MG63 (cell line): ENCODE measurements at regions not wholly inside any gene's neighbourhood (a gene's known extent, or its start where the extent isn't known, plus 50 kb on each side); places are given as distances from the start of the nearest gene placed in this dataset.
A peak's percentile ranks its signal among the peaks of the same experiment; 100 is the strongest.

Experiments used
- DNase-seq: peaks from one replicate; pipeline ENCODE4 v3.0.0-alpha.2; 2020
- H3K27me3 ChIP-seq: fragments of 250-450 bp; sonication (Bioruptor Pico); 2 replicates; pipeline ENCODE4 v1.5.1; 2020; ENCODE audit warnings: mild to moderate bottlenecking, moderate library complexity
- H3K36me3 ChIP-seq: fragments of 250-450 bp; sonication (Bioruptor Pico); 2 replicates; pipeline ENCODE4 v1.5.1; 2020; ENCODE audit warnings: mild to moderate bottlenecking, moderate library complexity
- H3K4me3 ChIP-seq: fragments of 250-450 bp; sonication (Bioruptor Pico); 2 replicates; pipeline ENCODE4 v1.5.1; 2020; ENCODE audit warnings: mild to moderate bottlenecking, moderate library complexity
- H3K9me3 ChIP-seq: fragments of 250-450 bp; sonication (Bioruptor Pico); 2 replicates; pipeline ENCODE4 v1.5.1; 2020; ENCODE audit warnings: mild to moderate bottlenecking, moderate library complexity

GRCh38 chrX:151796576-151796975 lies 62.0 kb downstream of the CNGA2 start:
- no peaks in the 10 kb centered on the region for H3K36me3 ChIP-seq
- H3K27me3 ChIP-seq, result no peaks in the 10 kb centered on the region
- no peak overlapping the region for H3K4me3 ChIP-seq
- DNase-seq, result no peak
- H3K9me3 ChIP-seq, result no peaks in the 10 kb centered on the region

DNA sequence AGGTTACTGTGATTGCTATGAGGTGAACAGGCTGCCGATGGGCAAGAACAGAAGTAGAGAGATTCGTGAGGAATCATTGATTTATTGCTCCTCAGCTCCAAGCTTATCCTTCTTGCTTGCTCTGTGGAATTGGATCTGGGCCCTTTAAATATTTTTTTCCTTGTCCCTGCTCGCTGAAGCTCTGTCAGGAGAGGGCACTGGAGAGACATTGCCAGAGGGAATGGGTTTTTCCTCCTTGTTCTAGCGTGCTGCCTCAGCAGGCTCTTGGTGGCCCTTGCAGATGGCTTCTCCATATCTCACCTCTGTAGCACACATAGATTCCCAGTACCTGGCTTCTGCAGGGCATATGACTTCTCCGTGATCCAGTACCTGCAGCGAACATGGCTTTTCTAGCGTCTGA lies 67.4 kb downstream of the CNGA2 start:
- H3K4me3 ChIP-seq, result no peak overlapping the region
- H3K27me3 ChIP-seq, result no peaks in the 10 kb centered on the region
- DNase-seq, result no peak

GRCh38 chrX:151806967-151807540 lies 72.5 kb downstream of the CNGA2 start:
- Histone ChIP-seq H3K27me3 (no peaks in the 10 kb centered on the region), H3K9me3 (no peaks in the 10 kb centered on the region)

More for the DNA sequence above, 67.4 kb downstream of the CNGA2 start:
- H3K36me3 ChIP-seq, result no peaks in the 10 kb centered on the region
- no peaks in the 10 kb centered on the region for H3K9me3 ChIP-seq

DNA sequence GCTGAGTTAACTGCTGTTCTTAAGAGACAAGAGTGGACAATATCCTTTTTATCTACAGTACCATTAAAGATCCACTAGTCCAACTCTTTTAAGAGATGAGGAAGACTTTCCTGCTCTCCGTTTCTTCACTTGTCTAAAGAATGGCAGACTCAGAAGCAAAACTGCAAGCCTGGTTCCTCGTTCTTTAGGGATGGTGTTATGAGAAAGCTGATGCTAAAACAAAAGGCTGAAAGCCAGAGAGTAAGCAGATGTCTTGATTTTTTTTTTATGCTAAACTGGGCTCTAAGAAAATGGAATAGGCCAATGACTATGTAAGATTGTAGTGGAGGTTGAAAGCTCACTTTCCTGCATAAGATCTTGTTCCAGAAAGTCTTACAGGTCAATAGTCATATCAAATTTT lies 78.1 kb downstream of the CNGA2 start:
- no peak overlapping the region for H3K4me3 ChIP-seq

More at GRCh38 chrX:151806967-151807540, 72.5 kb downstream of the CNGA2 start:
- DNase-seq, result no peak
- H3K36me3 ChIP-seq, result no peaks in the 10 kb centered on the region
- H3K4me3 ChIP-seq, result no peak overlapping the region

GRCh38 chrX:151814767-151815166 lies 80.2 kb downstream of the CNGA2 start:
- H3K27me3 ChIP-seq, result no peaks in the 10 kb centered on the region
- DNase-seq, result no peak
- no peaks in the 10 kb centered on the region for H3K36me3 ChIP-seq
- H3K9me3 ChIP-seq, result no peaks in the 10 kb centered on the region
- no peak overlapping the region for H3K4me3 ChIP-seq

More for the DNA sequence above, 78.1 kb downstream of the CNGA2 start:
- Histone ChIP-seq H3K27me3 (no peaks in the 10 kb centered on the region), H3K9me3 (no peaks in the 10 kb centered on the region), H3K36me3 (no peaks in the 10 kb centered on the region)
- no peak for DNase-seq

- Histone ChIP-seq H3K27me3 (no peaks in the 10 kb centered on the region), H3K36me3 (no peaks in the 10 kb centered on the region), H3K9me3 (no peaks in the 10 kb centered on the region), H3K4me3 (no peak overlapping the region)
- no peak for DNase-seq
These were observed 80.9 kb downstream of the CNGA2 start for GRCh38 chrX:151815398-151815797.

GRCh38 chrX:151816934-151817333 lies 82.4 kb downstream of the CNGA2 start:
- Histone ChIP-seq H3K27me3 (no peaks in the 10 kb centered on the region), H3K9me3 (no peaks in the 10 kb centered on the region)
- DNase-seq, result no peak

DNA sequence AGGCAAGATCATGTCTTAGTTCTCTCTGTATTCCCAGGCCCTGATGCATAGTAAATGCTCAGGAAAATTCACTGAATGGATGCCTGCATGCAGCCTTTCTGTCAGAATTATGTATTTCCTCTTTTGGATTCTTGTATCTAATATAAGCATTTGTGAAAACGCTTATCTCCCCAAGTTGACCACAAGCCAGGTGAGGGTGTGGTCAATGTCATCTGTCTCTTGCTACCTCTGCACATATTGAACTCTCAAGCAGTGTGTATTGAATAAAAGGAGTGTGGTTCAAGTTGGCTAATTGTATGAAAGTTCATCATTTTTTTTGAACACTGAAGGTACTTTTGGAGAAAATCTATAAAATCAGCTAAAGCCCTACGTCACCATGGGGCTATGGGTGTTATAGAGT lies 84.3 kb downstream of the CNGA2 start:
- no peaks in the 10 kb centered on the region for H3K9me3 ChIP-seq
- H3K4me3 ChIP-seq, result no peak overlapping the region
- no peaks in the 10 kb centered on the region for H3K27me3 ChIP-seq
- H3K36me3 ChIP-seq, result no peaks in the 10 kb centered on the region
- DNase-seq, result no peak

More at GRCh38 chrX:151816934-151817333, 82.4 kb downstream of the CNGA2 start:
- no peak overlapping the region for H3K4me3 ChIP-seq
- no peaks in the 10 kb centered on the region for H3K36me3 ChIP-seq

- DNase-seq, result no peak
- H3K36me3 ChIP-seq, result no peaks in the 10 kb centered on the region
- H3K9me3 ChIP-seq, result no peaks in the 10 kb centered on the region
- no peak overlapping the region for H3K4me3 ChIP-seq
- H3K27me3 ChIP-seq, result no peaks in the 10 kb centered on the region
These were observed 86.7 kb downstream of the CNGA2 start for GRCh38 chrX:151821226-151821625.

DNA sequence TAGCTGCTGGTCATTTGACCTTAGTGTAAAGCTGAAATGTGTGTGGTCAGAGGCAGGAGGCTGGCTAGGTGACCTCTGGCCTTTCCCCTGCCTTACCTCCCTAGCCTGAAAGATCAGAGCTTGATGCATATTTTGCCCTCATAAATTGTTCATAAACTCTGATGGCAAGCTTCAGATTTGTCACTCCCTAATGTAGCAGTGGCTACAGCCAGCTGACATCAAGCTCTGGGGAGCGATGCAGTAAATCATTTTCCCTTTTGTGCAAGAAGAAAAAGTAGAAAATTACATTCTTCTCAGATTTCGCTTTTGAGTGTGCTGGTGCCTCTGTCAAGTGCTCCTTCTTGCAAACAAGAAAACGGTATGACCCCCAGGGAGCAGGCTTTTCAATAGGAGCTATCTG lies 87.7 kb upstream of the MAGEA4 start:
- H3K9me3 ChIP-seq, result no peaks in the 10 kb centered on the region
- no peaks in the 10 kb centered on the region for H3K27me3 ChIP-seq

GRCh38 chrX:151825925-151826485 lies 86.7 kb upstream of the MAGEA4 start:
- peak; percentile 90 for DNase-seq
- no peaks in the 10 kb centered on the region for H3K27me3 ChIP-seq

More for the DNA sequence above, 87.7 kb upstream of the MAGEA4 start:
- H3K36me3 ChIP-seq, result no peaks in the 10 kb centered on the region
- DNase-seq, result no peak
- no peak overlapping the region for H3K4me3 ChIP-seq

DNA sequence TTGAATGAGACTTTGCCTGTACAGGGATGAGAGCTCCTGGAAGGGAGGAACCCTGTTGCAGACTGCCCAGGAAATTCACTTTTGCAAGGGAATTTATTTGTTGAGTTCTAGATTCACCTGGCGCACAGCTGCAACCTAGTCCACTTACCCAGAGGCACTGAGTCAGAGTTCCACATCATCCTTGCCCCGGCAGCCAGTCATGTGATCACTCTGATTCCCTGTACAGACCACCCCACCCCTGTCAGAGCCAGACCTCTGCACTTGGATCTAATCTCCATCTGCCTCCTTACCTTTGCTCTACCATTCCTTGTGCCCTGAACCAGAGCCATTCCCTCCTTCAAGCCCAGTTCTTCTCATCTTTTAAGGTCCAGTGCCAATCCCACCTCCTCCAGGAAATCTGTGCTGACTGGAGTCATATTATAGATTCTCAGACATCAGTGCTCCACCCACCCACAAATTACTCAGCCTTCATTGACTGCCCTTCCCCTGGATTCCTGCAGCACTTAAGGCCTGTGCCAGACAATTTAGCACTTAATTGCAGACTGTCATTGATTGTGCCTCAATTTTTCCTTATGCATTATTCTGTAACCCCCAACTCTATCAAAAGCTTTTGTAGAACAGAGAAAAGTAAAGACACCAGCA lies 84.1 kb upstream of the MAGEA4 start:
- no peaks in the 10 kb centered on the region for H3K27me3 ChIP-seq
- peak; percentile 19 for DNase-seq
- H3K4me3 ChIP-seq, result no peak overlapping the region
- no peaks in the 10 kb centered on the region for H3K9me3 ChIP-seq
- H3K36me3 ChIP-seq, result no peaks in the 10 kb centered on the region

More at GRCh38 chrX:151825925-151826485, 86.7 kb upstream of the MAGEA4 start:
- no peaks in the 10 kb centered on the region for H3K9me3 ChIP-seq
- no peak overlapping the region for H3K4me3 ChIP-seq
- no peaks in the 10 kb centered on the region for H3K36me3 ChIP-seq

DNA sequence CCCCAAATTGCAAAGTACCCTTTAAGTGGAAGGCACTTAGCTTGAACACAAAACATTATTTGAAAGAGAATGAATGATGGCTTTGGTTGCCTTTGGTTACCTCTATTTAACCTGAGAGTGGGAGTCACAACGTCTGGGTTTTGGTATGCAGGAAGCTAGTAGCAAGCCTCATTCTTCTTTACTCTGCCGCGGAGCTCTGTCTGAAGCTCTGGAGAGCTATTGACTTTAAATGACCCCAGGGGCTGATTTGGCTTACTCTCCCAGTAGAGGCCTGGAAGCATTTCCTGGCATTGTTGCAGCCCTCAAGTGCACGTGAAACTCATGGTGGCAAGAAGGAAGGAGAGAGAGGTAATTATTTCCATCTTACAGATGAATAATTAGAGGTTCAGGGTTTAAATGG lies 81.8 kb upstream of the MAGEA4 start:
- Histone ChIP-seq H3K4me3 (no peak overlapping the region), H3K9me3 (no peaks in the 10 kb centered on the region), H3K36me3 (no peaks in the 10 kb centered on the region), H3K27me3 (no peaks in the 10 kb centered on the region)
- no peak for DNase-seq

- H3K9me3 ChIP-seq, result no peaks in the 10 kb centered on the region
- H3K4me3 ChIP-seq, result no peak overlapping the region
- DNase-seq, result no peak
- H3K36me3 ChIP-seq, result no peaks in the 10 kb centered on the region
- H3K27me3 ChIP-seq, result no peaks in the 10 kb centered on the region
These were observed 60.4 kb upstream of the MAGEA4 start for GRCh38 chrX:151852294-151852693.

GRCh38 chrX:151854726-151855495 lies 57.8 kb upstream of the MAGEA4 start:
- no peaks in the 10 kb centered on the region for H3K9me3 ChIP-seq
- no peaks in the 10 kb centered on the region for H3K36me3 ChIP-seq
- no peak overlapping the region for H3K4me3 ChIP-seq
- DNase-seq, result no peak
- H3K27me3 ChIP-seq, result no peaks in the 10 kb centered on the region

- DNase-seq, result no peak
These were observed 53.2 kb upstream of the MAGEA4 start for GRCh38 chrX:151859481-151859880.

GRCh38 chrX:151860827-151861226 lies 51.9 kb upstream of the MAGEA4 start:
- H3K9me3 ChIP-seq, result no peaks in the 10 kb centered on the region
- no peak overlapping the region for H3K4me3 ChIP-seq
- DNase-seq, result no peak
- H3K36me3 ChIP-seq, result no peaks in the 10 kb centered on the region
- H3K27me3 ChIP-seq, result no peaks in the 10 kb centered on the region

More at GRCh38 chrX:151859481-151859880, 53.2 kb upstream of the MAGEA4 start:
- Histone ChIP-seq H3K9me3 (no peaks in the 10 kb centered on the region), H3K4me3 (no peak overlapping the region), H3K36me3 (no peaks in the 10 kb centered on the region), H3K27me3 (no peaks in the 10 kb centered on the region)
